Muscle layer of colon (tissue), 2 donors: ENCODE measurements at regions not wholly inside any gene's neighbourhood (a gene's known extent, or its start where the extent isn't known, plus 50 kb on each side); places are given as distances from the start of the nearest gene placed in this dataset.

ENCODE experiments used
- H3K27ac ChIP-seq: one replicate; pipeline ENCODE4 v1.7.0; 2013; ENCODE audit warnings: low read depth, mild to moderate bottlenecking, low read length, moderate library complexity
- H3K27me3 ChIP-seq, 2 donors: one replicate each; pipeline ENCODE4 v1.7.0; 2013; ENCODE audit warnings: low read length in 2 of 2, mild to moderate bottlenecking in 2 of 2; ENCODE audit not compliant: insufficient read depth in 2 of 2, control insufficient read depth in 1 of 2
- H3K36me3 ChIP-seq: one replicate; pipeline ENCODE4 v1.7.0; 2013; ENCODE audit warnings: mild to moderate bottlenecking, low read length; ENCODE audit not compliant: insufficient read depth
- H3K4me1 ChIP-seq: one replicate; pipeline ENCODE4 v1.7.0; 2013; ENCODE audit warnings: mild to moderate bottlenecking, low read length; ENCODE audit not compliant: insufficient read depth
- H3K4me3 ChIP-seq, 2 donors: one replicate each; pipeline ENCODE4 v1.7.0; 2013; ENCODE audit warnings: low read length in 2 of 2, low read depth in 1 of 2, mild to moderate bottlenecking in 1 of 2, moderate library complexity in 1 of 2
- H3K9ac ChIP-seq: one replicate; pipeline ENCODE4 v1.7.0; 2013; ENCODE audit warnings: low read length
- H3K9me3 ChIP-seq: one replicate; pipeline ENCODE4 v1.7.0; 2013; ENCODE audit warnings: mild to moderate bottlenecking, low read length
- donor health status: abdominal sarcoma.
- donor health status: Adenocarcinoma of cecum.

DNA sequence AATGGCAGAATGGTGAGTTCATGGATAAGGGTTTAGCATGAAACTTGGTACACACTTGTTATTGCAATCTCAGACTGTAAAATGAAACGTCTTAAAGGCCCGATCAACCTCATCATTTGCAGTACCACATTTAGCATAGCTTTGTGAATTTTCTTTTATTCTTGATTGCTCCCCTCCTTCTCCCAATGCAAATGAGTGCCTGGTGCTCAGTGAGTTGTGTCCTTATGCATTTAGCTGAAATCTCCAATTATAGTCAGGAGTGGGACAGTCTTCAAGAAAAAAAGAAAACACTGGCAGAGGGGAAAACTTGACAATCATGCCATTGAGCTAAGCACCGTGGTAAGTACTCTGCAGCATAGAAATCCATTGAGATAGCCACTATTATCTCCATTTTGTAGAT, 161.0 kb upstream of the HMCN1 start:
- Histone ChIP-seq H3K9ac (no peak overlapping the region), H3K27me3 (no peaks in the 10 kb centered on the region), H3K4me1 (no peaks in the 10 kb centered on the region), H3K9me3 (no peaks in the 10 kb centered on the region), H3K27ac (no peak overlapping the region), H3K36me3 (no peaks in the 10 kb centered on the region), H3K4me3 (no peak overlapping the region)

GRCh38 chr1:185570962-185571361, 163.2 kb upstream of the HMCN1 start:
- peaks cover 4% of the 10 kb centered on the region for H3K4me1 ChIP-seq
- H3K27ac ChIP-seq, result no peak overlapping the region
- no peaks in the 10 kb centered on the region for H3K9me3 ChIP-seq
- H3K27me3 ChIP-seq, result no peaks in the 10 kb centered on the region
- no peaks in the 10 kb centered on the region for H3K36me3 ChIP-seq
- H3K4me3 ChIP-seq, result no peak overlapping the region
- no peak overlapping the region for H3K9ac ChIP-seq

DNA sequence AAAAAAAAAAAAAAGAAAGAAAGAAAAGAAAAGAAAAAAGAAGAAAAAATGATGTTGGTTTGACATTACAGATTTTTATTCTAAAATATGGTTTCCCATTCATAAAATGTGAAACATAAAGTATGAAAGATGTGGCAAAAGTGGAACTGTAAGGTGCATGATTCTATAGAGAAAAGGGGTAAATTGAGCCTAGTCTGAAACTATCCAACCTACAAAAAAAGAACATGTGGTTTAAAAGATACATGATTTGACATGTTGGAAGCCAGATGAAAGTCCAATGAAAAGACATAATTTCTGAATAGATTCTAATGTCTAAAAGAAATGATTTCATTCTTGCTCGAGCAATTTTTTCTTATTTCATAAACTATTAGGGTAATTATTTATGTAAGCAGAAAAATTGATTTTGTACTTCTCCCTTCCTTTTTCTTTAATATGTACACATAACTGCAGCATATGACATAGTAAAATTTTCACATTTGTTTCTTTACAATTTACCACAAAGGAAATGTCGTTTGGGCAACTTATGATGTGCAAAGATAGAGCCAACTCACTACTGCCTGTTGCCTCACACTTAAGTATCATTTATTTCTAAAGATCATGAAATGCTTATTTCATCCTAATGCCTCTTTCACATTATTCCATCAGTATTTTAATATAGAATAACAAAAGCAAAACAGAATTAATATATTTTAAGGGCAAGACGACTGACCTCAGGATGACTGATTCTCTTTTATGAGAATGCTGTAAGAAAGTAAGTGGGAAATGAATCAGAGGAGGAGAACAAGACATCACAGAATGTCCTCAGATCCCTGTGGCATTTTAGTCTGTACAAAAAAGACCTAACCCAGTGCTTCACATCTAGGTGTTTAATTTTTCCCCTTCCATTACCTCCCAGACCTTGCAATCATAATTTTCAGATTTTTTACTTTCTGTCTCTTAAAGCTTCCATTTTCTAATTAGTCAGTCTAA, 165.8 kb upstream of the HMCN1 start:
- no peaks in the 10 kb centered on the region for H3K27me3 ChIP-seq
- no peak overlapping the region for H3K27ac ChIP-seq
- peaks cover 4% of the 10 kb centered on the region for H3K4me1 ChIP-seq
- H3K4me3 ChIP-seq, result no peak overlapping the region
- no peak overlapping the region for H3K9ac ChIP-seq
- H3K36me3 ChIP-seq, result no peaks in the 10 kb centered on the region
- H3K9me3 ChIP-seq, result no peaks in the 10 kb centered on the region

DNA sequence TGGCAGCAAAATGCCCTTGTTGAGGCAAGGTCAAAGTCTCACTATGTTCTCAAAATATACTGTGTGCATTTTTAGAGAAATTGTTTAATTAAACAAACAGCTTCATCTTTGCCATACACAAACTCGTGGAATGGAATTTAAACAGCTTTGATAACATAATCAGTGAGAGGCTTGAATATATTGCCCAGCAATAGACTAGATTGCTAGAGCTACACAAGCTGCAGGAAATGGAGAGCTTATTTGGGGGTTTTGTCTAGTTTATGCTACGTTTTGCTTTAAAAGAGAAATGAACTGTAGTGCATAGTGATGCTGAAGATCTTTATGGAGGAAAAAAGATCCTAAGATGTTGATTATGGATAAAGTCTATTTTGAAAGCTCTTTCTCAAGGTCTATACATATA, 166.8 kb upstream of the HMCN1 start:
- H3K9me3 ChIP-seq, result no peaks in the 10 kb centered on the region
- H3K36me3 ChIP-seq, result no peaks in the 10 kb centered on the region
- H3K4me3 ChIP-seq, result no peak overlapping the region
- peaks cover 4% of the 10 kb centered on the region for H3K4me1 ChIP-seq
- H3K27me3 ChIP-seq, result no peaks in the 10 kb centered on the region
- H3K9ac ChIP-seq, result no peak overlapping the region
- H3K27ac ChIP-seq, result no peak overlapping the region

GRCh38 chr1:185566995-185567394, 167.2 kb upstream of the HMCN1 start:
- no peaks in the 10 kb centered on the region for H3K36me3 ChIP-seq
- no peaks in the 10 kb centered on the region for H3K27me3 ChIP-seq
- peaks cover 4% of the 10 kb centered on the region for H3K4me1 ChIP-seq
- no peak overlapping the region for H3K4me3 ChIP-seq
- H3K27ac ChIP-seq, result no peak overlapping the region
- no peak overlapping the region for H3K9ac ChIP-seq
- H3K9me3 ChIP-seq, result no peaks in the 10 kb centered on the region

- H3K27me3 ChIP-seq, result no peaks in the 10 kb centered on the region
- H3K9ac ChIP-seq, result no peak overlapping the region
- peaks cover 4% of the 10 kb centered on the region for H3K4me1 ChIP-seq
- no peaks in the 10 kb centered on the region for H3K36me3 ChIP-seq
- no peak overlapping the region for H3K27ac ChIP-seq
- H3K4me3 ChIP-seq, result no peak overlapping the region
- no peaks in the 10 kb centered on the region for H3K9me3 ChIP-seq
These were observed 168.9 kb upstream of the HMCN1 start for GRCh38 chr1:185565302-185565701.

DNA sequence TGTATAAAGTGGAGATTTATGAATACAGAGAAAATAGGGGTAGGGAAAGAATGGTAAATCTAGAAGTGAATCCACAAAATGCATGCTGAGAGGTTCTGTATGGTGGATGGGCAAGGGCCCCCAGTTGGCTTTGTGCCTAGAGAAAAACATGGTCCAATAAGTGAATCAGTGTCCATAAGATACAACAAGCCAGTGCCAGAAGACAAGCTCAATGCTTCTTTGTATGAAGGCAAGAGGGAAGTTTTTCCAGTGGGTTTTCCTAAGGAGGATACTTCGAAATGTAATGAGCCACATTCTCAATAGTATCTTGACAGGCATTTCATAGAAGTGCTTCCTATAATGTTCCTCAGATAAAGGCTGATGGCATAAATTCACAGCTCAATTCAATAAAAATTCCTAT, 169.4 kb upstream of the HMCN1 start:
- peaks cover 4% of the 10 kb centered on the region for H3K4me1 ChIP-seq
- H3K36me3 ChIP-seq, result no peaks in the 10 kb centered on the region
- no peaks in the 10 kb centered on the region for H3K27me3 ChIP-seq
- H3K9me3 ChIP-seq, result no peaks in the 10 kb centered on the region
- no peak overlapping the region for H3K27ac ChIP-seq
- H3K9ac ChIP-seq, result no peak overlapping the region
- no peak overlapping the region for H3K4me3 ChIP-seq

DNA sequence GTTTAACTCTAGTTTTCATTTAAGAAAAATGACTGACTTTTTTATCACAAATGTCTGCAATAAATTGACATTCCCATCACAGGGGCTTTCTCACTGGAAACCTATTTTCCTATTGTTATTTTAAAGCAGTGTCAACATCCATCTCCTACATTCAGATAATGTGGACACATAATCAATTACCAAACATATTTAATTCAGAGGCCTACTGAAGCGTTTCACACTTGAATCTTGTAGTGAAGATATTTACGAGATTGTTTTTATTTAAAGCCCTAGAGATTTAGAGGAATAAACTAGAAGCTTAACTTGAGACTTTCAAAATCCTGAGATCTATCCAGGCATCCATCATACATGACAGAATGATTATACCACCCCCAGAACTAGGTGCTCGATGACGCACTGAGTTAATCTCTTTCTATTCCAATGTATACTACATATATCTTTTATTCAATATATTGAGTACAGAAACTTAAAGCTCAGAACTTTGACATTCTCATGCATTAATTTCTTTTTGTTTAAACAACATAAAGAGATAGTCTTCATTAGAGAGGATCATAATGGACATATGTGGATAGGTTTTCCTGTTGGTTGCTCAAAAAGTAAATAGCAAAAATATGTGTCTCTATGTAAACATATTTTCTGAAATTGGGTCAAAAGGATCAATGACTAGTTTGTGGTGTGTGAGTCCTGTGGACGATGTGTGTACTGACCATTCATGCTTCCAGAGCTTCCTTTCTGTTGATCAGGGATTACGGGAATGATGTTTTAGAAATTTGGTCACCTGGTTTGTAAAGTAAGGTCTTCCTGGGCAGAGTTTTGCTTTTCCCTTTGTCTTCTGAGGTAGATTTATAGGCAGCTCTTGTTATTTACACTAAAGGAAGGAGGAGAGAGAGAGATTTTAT, 171.5 kb upstream of the HMCN1 start:
- no peak overlapping the region for H3K4me3 ChIP-seq
- no peaks in the 10 kb centered on the region for H3K36me3 ChIP-seq
- H3K9ac ChIP-seq, result no peak overlapping the region
- H3K27me3 ChIP-seq, result no peaks in the 10 kb centered on the region
- no peaks in the 10 kb centered on the region for H3K9me3 ChIP-seq
- peaks cover 4% of the 10 kb centered on the region for H3K4me1 ChIP-seq
- no peak overlapping the region for H3K27ac ChIP-seq

DNA sequence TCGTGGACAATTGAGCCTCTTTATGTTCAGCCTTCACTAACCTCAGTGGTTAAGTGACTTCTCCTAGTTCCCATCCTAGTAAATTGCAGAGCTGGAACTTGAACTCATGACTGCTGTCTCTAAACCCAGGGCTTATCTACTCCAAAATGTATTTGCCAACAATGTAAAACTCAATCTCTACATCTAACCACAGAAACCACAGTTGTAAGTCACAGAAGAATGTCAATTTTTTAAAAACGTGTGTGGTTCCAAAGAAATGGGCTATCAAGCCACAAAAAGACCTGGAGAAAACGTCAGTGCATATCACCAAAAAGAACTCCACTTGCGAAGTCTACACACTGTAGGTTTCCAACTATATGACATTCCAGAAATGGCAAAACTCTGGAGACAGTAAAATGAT, 172.6 kb upstream of the HMCN1 start:
- no peak overlapping the region for H3K4me3 ChIP-seq
- no peaks in the 10 kb centered on the region for H3K36me3 ChIP-seq
- H3K27me3 ChIP-seq, result no peaks in the 10 kb centered on the region
- H3K9me3 ChIP-seq, result no peaks in the 10 kb centered on the region
- H3K27ac ChIP-seq, result no peak overlapping the region
- H3K4me1 ChIP-seq, result no peaks in the 10 kb centered on the region
- H3K9ac ChIP-seq, result no peak overlapping the region

DNA sequence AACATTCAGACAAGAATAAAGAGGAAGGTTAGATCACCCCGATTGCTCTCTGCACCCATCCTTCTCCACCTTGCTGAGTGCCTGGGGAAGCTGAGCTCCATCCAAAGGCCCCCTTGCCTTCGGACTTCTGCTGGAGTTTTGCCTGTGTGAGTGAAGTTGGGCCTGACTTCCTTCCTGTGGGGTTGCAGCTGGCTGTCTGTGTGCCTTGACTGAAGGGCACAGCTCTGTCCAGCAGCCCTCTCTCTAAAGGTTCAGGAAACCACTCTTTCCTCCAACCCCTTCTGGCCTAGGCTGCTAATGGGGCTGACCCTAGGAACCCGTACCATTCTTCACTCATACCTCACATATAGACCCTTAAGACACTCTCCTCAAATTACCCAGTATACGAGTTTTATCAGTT, 173.4 kb upstream of the HMCN1 start:
- H3K4me3 ChIP-seq, result no peak overlapping the region
- H3K4me1 ChIP-seq, result no peaks in the 10 kb centered on the region
- H3K27me3 ChIP-seq, result no peaks in the 10 kb centered on the region
- no peaks in the 10 kb centered on the region for H3K9me3 ChIP-seq
- no peak overlapping the region for H3K9ac ChIP-seq
- H3K36me3 ChIP-seq, result no peaks in the 10 kb centered on the region
- H3K27ac ChIP-seq, result no peak overlapping the region

- Histone ChIP-seq H3K36me3 (no peaks in the 10 kb centered on the region), H3K4me1 (no peaks in the 10 kb centered on the region), H3K9ac (no peak overlapping the region), H3K4me3 (no peak overlapping the region), H3K27ac (no peak overlapping the region), H3K27me3 (no peaks in the 10 kb centered on the region), H3K9me3 (no peaks in the 10 kb centered on the region)
These were observed 174.4 kb upstream of the HMCN1 start for GRCh38 chr1:185559684-185560331.
